PC-3 (cell line): ENCODE measurements at regions not wholly inside any gene's neighbourhood (a gene's known extent, or its start where the extent isn't known, plus 50 kb on each side); places are given as distances from the start of the nearest gene placed in this dataset.

Source experiments
- CTCF ChIP-seq: fragments of 300-600 bp; sonication (generic); conservative IDR thresholded peaks from 2 replicates; pipeline ENCODE4 v1.5.1; 2017; ENCODE audit warnings: antibody characterized with exemption, low read depth, mild to moderate bottlenecking, low read length
- EZH2 ChIP-seq: fragments of 300-600 bp; sonication (generic); IDR thresholded peaks from one replicate; pipeline ENCODE4 v1.6.1; 2017; ENCODE audit warnings: antibody characterized with exemption, mild to moderate bottlenecking, low read length; ENCODE audit not compliant: unreplicated experiment

- TF ChIP-seq EZH2 (no peak), CTCF (no peak)
Observed at GRCh38 chr3:1855841-1856240, 242.8 kb upstream of the CNTN4 start.
